Tibial nerve (tissue), 4 donors: ENCODE measurements at regions not wholly inside any gene's neighbourhood (a gene's known extent, or its start where the extent isn't known, plus 50 kb on each side); places are given as distances from the start of the nearest gene placed in this dataset.

Experiments
- DNase-seq, 2 donors: peaks; one replicate each; pipeline ENCODE4 v3.0.0-alpha.2; 2019; ENCODE audit warnings: low spot score in 2 of 2
- H3K27ac ChIP-seq, 4 donors: fragments of 200-600 bp; sonication (generic) in 3 of 4; one replicate each; pipeline ENCODE4 v1.5.1; 2017 to 2019; ENCODE audit warnings: mild to moderate bottlenecking in 1 of 4
- H3K27me3 ChIP-seq, 2 donors: fragments of 200-600 bp; sonication (generic) in 1 of 2; one replicate each; pipeline versions ENCODE4 v1.5.1 to v1.6.0; 2017 to 2019
- H3K36me3 ChIP-seq, 3 donors: fragments of 200-600 bp; sonication (generic); one replicate each; pipeline ENCODE4 v1.5.1; 2018 to 2019
- H3K4me1 ChIP-seq, 4 donors: fragments of 200-600 bp; sonication (generic) in 3 of 4; one replicate each; pipeline ENCODE4 v1.5.1; 2017 to 2019
- H3K4me3 ChIP-seq, 4 donors: fragments of 200-600 bp; sonication (generic) in 3 of 4; one replicate each; pipeline ENCODE4 v1.5.1; 2017 to 2019; ENCODE audit warnings: mild to moderate bottlenecking in 1 of 4, moderate library complexity in 1 of 4
- H3K9me3 ChIP-seq, 4 donors: fragments of 200-600 bp; sonication (generic) in 3 of 4; one replicate each; pipeline ENCODE4 v1.5.1; 2017 to 2019
- EP300 ChIP-seq, 2 donors: sonication (generic); formaldehyde crosslinking; IDR thresholded peaks; one replicate each; pipeline ENCODE4 v1.6.1; 2017; ENCODE audit warnings: antibody characterized with exemption in 2 of 2, mild to moderate bottlenecking in 1 of 2
- POLR2A ChIP-seq, 2 donors: fragments of 450-650 bp; IDR thresholded peaks; one replicate each; pipeline ENCODE4 v1.6.1; 2017; ENCODE audit warnings: antibody characterized with exemption in 2 of 2, mild to moderate bottlenecking in 2 of 2, moderate library complexity in 2 of 2
- WGBS, 2 donors: methylation state at CpG; one replicate each; pipeline ENCODE4 v1.1.5; 2018; 5-methylcytosine and 5-hydroxymethylcytosine counted together
- TF ChIP-seq, protein P1 (sequence below), 5 experiments: fragments of 200-600 bp in 3 of 5; fragments of 450-650 bp in 2 of 5; sonication (generic) in 3 of 5; IDR thresholded peaks; one replicate each; pipeline ENCODE4 v1.5.1; 2016 to 2019; ENCODE audit warnings: antibody characterized with exemption in 5 of 5, mild to moderate bottlenecking in 3 of 5, moderate library complexity in 2 of 5

- DNase-seq = no peak
- 69 to 82% methylated on average over 15 of the region's 15 CpGs for WGBS, 2 donors
- Histone ChIP-seq H3K9me3 (no peaks in the 10 kb centered on the region), H3K27ac (no peak overlapping the region), H3K4me3 (no peak overlapping the region), H3K27me3 (peaks cover 0 to 12% of the 10 kb centered on the region in 2 donors), H3K4me1 (no peaks in the 10 kb centered on the region), H3K36me3 (no peaks in the 10 kb centered on the region)
- no peak for TF ChIP-seq POLR2A (IDR thresholded peaks at IDR 0.05)
- TF ChIP-seq, protein P1, sequence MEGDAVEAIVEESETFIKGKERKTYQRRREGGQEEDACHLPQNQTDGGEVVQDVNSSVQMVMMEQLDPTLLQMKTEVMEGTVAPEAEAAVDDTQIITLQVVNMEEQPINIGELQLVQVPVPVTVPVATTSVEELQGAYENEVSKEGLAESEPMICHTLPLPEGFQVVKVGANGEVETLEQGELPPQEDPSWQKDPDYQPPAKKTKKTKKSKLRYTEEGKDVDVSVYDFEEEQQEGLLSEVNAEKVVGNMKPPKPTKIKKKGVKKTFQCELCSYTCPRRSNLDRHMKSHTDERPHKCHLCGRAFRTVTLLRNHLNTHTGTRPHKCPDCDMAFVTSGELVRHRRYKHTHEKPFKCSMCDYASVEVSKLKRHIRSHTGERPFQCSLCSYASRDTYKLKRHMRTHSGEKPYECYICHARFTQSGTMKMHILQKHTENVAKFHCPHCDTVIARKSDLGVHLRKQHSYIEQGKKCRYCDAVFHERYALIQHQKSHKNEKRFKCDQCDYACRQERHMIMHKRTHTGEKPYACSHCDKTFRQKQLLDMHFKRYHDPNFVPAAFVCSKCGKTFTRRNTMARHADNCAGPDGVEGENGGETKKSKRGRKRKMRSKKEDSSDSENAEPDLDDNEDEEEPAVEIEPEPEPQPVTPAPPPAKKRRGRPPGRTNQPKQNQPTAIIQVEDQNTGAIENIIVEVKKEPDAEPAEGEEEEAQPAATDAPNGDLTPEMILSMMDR (IDR thresholded peaks at IDR 0.05) = no peak
- no peak for TF ChIP-seq EP300 (IDR thresholded peaks at IDR 0.05)
These were observed 53.0 kb upstream of the CLDN14 start for GRCh38 chr21:36532769-36533467.

GRCh38 chr21:36533468-36533848 lies 53.5 kb upstream of the CLDN14 start:
- Histone ChIP-seq H3K27me3 (peaks cover 0 to 12% of the 10 kb centered on the region in 2 donors), H3K4me3 (no peak overlapping the region), H3K36me3 (no peaks in the 10 kb centered on the region), H3K27ac (no peak overlapping the region), H3K9me3 (no peaks in the 10 kb centered on the region), H3K4me1 (no peaks in the 10 kb centered on the region)
- WGBS, 2 donors = 84% methylated on average over 6 of the region's 6 CpGs
- no peak for TF ChIP-seq EP300 (IDR thresholded peaks at IDR 0.05)
- no peak for DNase-seq

DNA sequence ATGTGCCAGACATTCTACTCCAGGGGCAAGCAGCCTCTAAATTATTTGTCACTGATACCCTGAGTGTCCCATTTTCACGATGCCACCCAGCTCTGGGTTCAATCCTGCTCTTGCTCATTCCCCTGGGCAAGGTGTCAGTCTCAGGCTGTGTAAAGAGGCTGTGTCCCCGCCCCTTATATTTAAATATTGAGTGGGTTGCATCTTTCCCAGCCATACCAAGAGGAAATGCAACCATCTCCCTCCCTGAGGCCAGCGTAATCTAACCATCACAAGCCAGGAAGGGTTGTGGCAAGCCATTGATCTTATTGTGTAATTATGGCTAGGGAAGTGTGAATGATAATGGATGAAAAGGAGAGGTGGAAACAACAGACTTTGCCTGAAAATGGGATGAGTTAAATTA lies 54.7 kb upstream of the CLDN14 start:
- TF ChIP-seq, protein P1 (IDR thresholded peaks at IDR 0.05) = no peak
- TF ChIP-seq POLR2A (IDR thresholded peaks at IDR 0.05) = no peak
- TF ChIP-seq EP300 (IDR thresholded peaks at IDR 0.05) = no peak
- Histone ChIP-seq H3K27ac (no peak overlapping the region), H3K36me3 (no peaks in the 10 kb centered on the region), H3K4me3 (no peak overlapping the region), H3K4me1 (no peaks in the 10 kb centered on the region), H3K9me3 (no peaks in the 10 kb centered on the region), H3K27me3 (peaks cover 0 to 10% of the 10 kb centered on the region in 2 donors)
- 68 to 81% methylated on average over 3 of the region's 3 CpGs for WGBS, 2 donors
- no peak for DNase-seq

- WGBS, 2 donors = 20 to 21% methylated on average over 6 of the region's 6 CpGs
- no peak overlapping the region for H3K27ac ChIP-seq
- H3K27me3 ChIP-seq = peaks cover 0 to 16% of the 10 kb centered on the region in 2 donors
- H3K4me1 ChIP-seq = no peaks in the 10 kb centered on the region
- no peaks in the 10 kb centered on the region for H3K36me3 ChIP-seq
- H3K4me3 ChIP-seq = no peak overlapping the region
- H3K9me3 ChIP-seq = no peaks in the 10 kb centered on the region
- TF ChIP-seq POLR2A (IDR thresholded peaks at IDR 0.05) (no peak), EP300 (IDR thresholded peaks at IDR 0.05) (no peak)
- TF ChIP-seq, protein P1 (IDR thresholded peaks at IDR 0.05) = no peak
- DNase-seq = no peak
These were observed 55.8 kb upstream of the CLDN14 start for GRCh38 chr21:36535618-36536241.

DNA sequence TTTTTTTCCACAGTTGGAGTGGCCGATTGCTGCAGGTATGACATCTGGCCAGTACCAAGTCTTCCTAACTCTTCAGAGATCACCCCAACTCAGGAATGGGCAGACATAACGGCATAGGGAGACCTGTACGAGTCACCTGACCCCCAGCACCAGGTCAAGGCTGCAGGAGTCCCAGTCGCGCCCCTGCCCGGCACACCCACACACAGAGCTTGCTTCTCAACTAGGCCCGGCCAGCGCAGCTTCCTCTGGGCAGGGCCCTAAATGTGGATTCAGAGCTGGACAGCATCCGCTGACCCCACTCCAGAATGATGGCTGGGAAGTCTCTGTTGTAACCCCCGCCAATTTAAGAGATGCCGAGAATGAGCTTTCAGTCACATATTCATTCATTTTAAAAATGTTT lies 58.8 kb upstream of the CLDN14 start:
- no peaks in the 10 kb centered on the region for H3K36me3 ChIP-seq
- no peak for DNase-seq
- no peak overlapping the region for H3K27ac ChIP-seq
- 88 to 89% methylated on average over 11 of the region's 11 CpGs for WGBS, 2 donors
- no peak overlapping the region for H3K4me3 ChIP-seq
- peaks cover 0 to 28% of the 10 kb centered on the region in 2 donors for H3K27me3 ChIP-seq
- H3K4me1 ChIP-seq = no peaks in the 10 kb centered on the region
- H3K9me3 ChIP-seq = no peaks in the 10 kb centered on the region
- TF ChIP-seq EP300 (IDR thresholded peaks at IDR 0.05) = no peak
- TF ChIP-seq POLR2A (IDR thresholded peaks at IDR 0.05) = no peak
- TF ChIP-seq, protein P1 (IDR thresholded peaks at IDR 0.05) = no peak
